ENCODE measurements at regions not wholly inside any gene's neighbourhood (a gene's known extent, or its start where the extent isn't known, plus 50 kb on each side); places are given as distances from the start of the nearest gene placed in this dataset.

- no peak for TF ChIP-seq CBX5 (IDR thresholded peaks at IDR 0.05; ENCODE audit: low read depth, low read length)
- H2BK15ac ChIP-seq (ENCODE audit: low read length), result no peak overlapping the region
- no peak overlapping the region for H2AK5ac ChIP-seq (ENCODE audit: low read depth, low read length)
- H3K56ac ChIP-seq (replicated peaks; ENCODE audit: insufficient read length, low read depth, low read length), result no peak overlapping the region
- H4K20me1 ChIP-seq (replicated peaks in 1 of 2; ENCODE audit: control insufficient read depth in 1 of 2, insufficient read depth in 2 of 2, low read length in 2 of 2), result no peaks in the 10 kb centered on the region
- H4K91ac ChIP-seq (replicated peaks; ENCODE audit: insufficient read length, low read length), result no peak overlapping the region
- H4K5ac ChIP-seq (ENCODE audit: insufficient read length, low read depth, low read length), result no peak overlapping the region
- H3K4me2 ChIP-seq (ENCODE audit: insufficient read depth in 1 of 2, low read depth in 2 of 2, low read length in 2 of 2), result no peak overlapping the region
- FAIRE-seq (no peak), DNase-seq (ENCODE audit: low read depth in 1 of 2, low spot score in 2 of 2) (no peak)
- H3K79me2 ChIP-seq (ENCODE audit: control insufficient read depth in 1 of 2, insufficient read depth in 2 of 2, low read length in 2 of 2), result no peaks in the 10 kb centered on the region
- H3K9me3 ChIP-seq (ENCODE audit: insufficient read depth in 2 of 2, low read depth in 1 of 2, low read length in 1 of 2), result no peaks in the 10 kb centered on the region
- ChIA-PET CTCF (ENCODE audit: partially characterized antibody) (interaction anchor here (1.0 to 3.1 kb wide), 4 partner anchors 11 to 260 kb away, joined by 3 to 14 read pairs (median 6); no protein-coding TSS in a partner anchor), POLR2A (ENCODE audit: partially characterized antibody) (no interaction called here)
- no peak overlapping the region for H2BK5ac ChIP-seq (ENCODE audit: low read depth, low read length)
- H3K14ac ChIP-seq (ENCODE audit: insufficient read length), result no peak overlapping the region
- H3K27me3 ChIP-seq (replicated peaks in 1 of 4; ENCODE audit: control insufficient read depth in 3 of 4, extremely low read depth in 1 of 4, insufficient read depth in 3 of 4, low read length in 3 of 4), result no peaks in the 10 kb centered on the region; a peak in 1 of 7 replicates
- 91% methylated on average over 2 of the region's 2 CpGs; no CpG with 5 or more reads in 1 of the 2 experiments for WGBS, 2 experiments (ENCODE audit: extremely low coverage in 1 of 2, insufficient coverage in 1 of 2, insufficient read length in 1 of 2, insufficient replicate concordance in 2 of 2, low coverage in 1 of 2, low lambda C conversion rate in 2 of 2, missing lambda C conversion rate in 1 of 2)
- H3K18ac ChIP-seq (ENCODE audit: extremely low read depth, low read length), result no peak overlapping the region
- H3K4me1 ChIP-seq (replicated peaks in 1 of 4; ENCODE audit: control insufficient read depth in 3 of 4, insufficient read depth in 4 of 4, low read length in 3 of 4), result peaks cover 4 to 7% (median 6%) of the 10 kb centered on the region in 4 experiments; a peak in 6 of 7 replicates
- no peak overlapping the region for H2AFZ ChIP-seq (ENCODE audit: low read length)
- H3K4me3 ChIP-seq (ENCODE audit: extremely low read depth in 1 of 4, insufficient read depth in 2 of 4, low read depth in 3 of 4, low read length in 4 of 4), result no peak overlapping the region
- no peak overlapping the region for H4K8ac ChIP-seq (ENCODE audit: extremely low read depth, insufficient read depth, low read length)
- peaks cover 7% of the 10 kb centered on the region; the same call in 1 of the 2 replicates for H3K23me2 ChIP-seq (ENCODE audit: low read depth, low read length)
- no peak overlapping the region for H3K23ac ChIP-seq (ENCODE audit: insufficient read length)
- no peak overlapping the region for H3K9ac ChIP-seq (replicated peaks in 1 of 4; ENCODE audit: extremely low read depth in 1 of 4, low read depth in 3 of 4, low read length in 3 of 4)
- no peak overlapping the region for H3K4ac ChIP-seq (replicated peaks; ENCODE audit: insufficient read length, low read depth, low read length)
- H2BK12ac ChIP-seq (ENCODE audit: low read depth, low read length), result no peak overlapping the region
- H3K36me3 ChIP-seq (ENCODE audit: control insufficient read depth in 2 of 4, insufficient read depth in 4 of 4, low read length in 3 of 4), result no peaks in the 10 kb centered on the region
- H3K79me1 ChIP-seq (ENCODE audit: low read depth, low read length), result no peaks in the 10 kb centered on the region
- no peak overlapping the region for H2BK20ac ChIP-seq (ENCODE audit: low read length)
- no peak overlapping the region for H2BK120ac ChIP-seq (replicated peaks; ENCODE audit: low read depth, low read length)
- H3K27ac ChIP-seq (ENCODE audit: low read depth, low read length), result no peak overlapping the region
These were observed 290.1 kb downstream of the ZSWIM6 start for GRCh38 chr5:61622156-61622555.
